SHP77 treated with DMSO at 0.1 percent for 48 hours (cell line): ENCODE measurements at regions not wholly inside any gene's neighbourhood (a gene's known extent, or its start where the extent isn't known, plus 50 kb on each side); places are given as distances from the start of the nearest gene placed in this dataset.

ENCODE experiments used
- DNase-seq: peaks from one replicate; lab custom pipeline; 2025; lab: John Stamatoyannopoulos, UW

GRCh38 chr13:65028101-65028500, 2202.0 kb downstream of the PCDH9 start:
- no peak for DNase-seq

GRCh38 chr13:65026505-65026904, 2203.6 kb downstream of the PCDH9 start:
- no peak for DNase-seq

DNA sequence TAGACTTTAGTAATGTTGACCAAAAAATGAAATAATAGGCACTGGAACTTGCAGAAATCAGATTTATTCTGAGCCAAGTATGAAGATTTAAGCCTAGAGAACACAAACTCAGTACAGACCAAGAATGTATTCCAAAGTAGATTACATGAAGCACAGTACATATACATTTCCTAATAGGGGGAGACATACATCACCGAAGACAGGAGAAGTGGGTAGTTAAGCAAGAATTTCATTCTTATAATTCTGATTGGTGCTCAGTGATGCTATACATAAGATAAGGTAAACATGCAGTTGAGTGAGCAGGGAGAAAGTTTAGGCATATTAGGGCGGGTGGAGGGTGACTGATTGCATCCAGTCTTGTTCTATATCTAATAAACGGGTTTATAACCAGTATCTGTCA, 2218.8 kb downstream of the PCDH9 start:
- DNase-seq: no peak

GRCh38 chr13:64997438-64997837, 2232.7 kb downstream of the PCDH9 start:
- DNase-seq: no peak

- no peak for DNase-seq
Measured at GRCh38 chr13:64993514-64994164, 2236.5 kb downstream of the PCDH9 start.

GRCh38 chr13:64992314-64992713, 2237.8 kb downstream of the PCDH9 start:
- no peak for DNase-seq

- DNase-seq: no peak
Measured at GRCh38 chr13:64985075-64985474, 2245.1 kb downstream of the PCDH9 start.

GRCh38 chr13:64962404-64962803, 2267.7 kb downstream of the PCDH9 start:
- no peak for DNase-seq

DNA sequence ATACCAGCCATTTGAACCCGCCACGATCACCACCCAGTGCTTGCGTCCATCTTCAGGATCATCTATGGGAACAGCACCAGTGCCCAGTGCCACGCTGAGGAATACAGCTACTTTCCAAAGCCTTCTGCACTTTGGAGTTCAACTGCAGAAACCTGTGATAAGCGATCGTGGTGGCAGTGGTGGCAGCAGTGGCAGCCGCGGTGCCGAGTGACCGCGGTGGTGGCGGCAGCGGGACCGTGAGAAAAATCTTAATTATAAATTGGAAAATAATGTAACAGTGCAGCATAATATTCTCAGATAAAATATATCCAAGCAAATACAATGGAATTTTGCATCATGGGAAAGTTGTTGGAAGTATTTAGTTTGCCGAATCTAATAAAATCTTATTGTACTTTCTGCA, 2270.9 kb downstream of the PCDH9 start:
- DNase-seq: no peak

DNA sequence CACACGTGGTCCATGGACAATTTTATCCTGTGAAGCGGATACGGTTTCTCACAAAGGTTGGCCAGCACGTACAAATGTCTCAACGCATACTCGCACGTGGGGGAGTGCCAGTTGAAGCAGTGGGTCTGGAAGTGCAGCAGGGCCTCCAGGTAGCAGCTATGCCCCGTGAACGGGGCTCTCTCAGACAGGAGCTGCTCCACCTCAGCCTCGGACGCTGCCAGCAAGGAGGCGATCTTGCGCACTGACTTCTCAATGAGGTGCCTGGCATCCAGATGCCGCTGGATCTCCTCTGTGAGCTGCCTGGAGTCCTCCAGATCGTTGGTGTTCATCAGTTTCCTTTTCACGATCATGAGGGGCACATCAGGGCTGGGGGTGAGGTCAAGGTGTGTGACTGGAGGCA, 2272.0 kb downstream of the PCDH9 start:
- DNase-seq: no peak

GRCh38 chr13:64938660-64939059, 2291.5 kb downstream of the PCDH9 start:
- no peak for DNase-seq

- no peak for DNase-seq
Measured at GRCh38 chr13:64937302-64937701, 2292.8 kb downstream of the PCDH9 start.

DNA sequence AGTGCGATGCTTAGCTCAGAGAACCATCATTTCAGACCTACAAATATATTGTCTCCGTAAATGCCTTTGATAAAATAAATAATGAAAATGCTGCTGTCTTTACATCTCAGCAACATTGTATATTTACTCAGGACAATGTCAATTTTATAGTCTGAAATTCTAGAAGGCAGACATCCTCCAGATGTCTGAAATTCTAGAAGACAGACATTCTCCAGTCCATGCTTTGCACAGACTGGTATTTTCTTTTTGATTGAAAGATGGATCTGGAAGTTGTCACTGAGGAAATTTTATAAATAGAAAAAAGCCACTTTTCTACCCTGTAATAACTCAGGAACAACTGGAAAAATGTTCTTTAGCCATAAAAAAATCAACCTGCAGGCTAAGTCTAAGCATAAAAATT, 2293.3 kb downstream of the PCDH9 start:
- DNase-seq: no peak

- DNase-seq: no peak
Measured at GRCh38 chr13:64935441-64935840, 2294.7 kb downstream of the PCDH9 start.

- DNase-seq: no peak
Measured at GRCh38 chr13:64934569-64935362, 2295.4 kb downstream of the PCDH9 start.

DNA sequence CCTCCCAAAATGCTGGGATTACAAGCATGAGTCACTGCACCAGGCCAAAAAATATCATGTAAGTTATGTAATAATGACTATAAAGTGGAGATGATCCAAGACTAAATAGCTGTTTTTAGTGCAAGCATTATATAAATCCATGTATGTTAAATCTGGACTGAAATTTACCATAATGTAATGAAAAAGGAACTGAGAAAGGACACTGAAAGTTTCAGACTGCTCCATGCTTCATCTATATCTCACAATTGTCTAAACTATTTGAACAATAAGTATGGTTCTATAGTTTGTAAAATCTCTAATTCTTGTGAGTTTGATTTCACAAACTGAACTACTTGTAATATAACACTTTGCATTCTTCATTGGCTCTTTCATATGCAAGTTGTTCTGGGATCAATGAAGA, 2299.5 kb downstream of the PCDH9 start:
- DNase-seq: no peak

DNA sequence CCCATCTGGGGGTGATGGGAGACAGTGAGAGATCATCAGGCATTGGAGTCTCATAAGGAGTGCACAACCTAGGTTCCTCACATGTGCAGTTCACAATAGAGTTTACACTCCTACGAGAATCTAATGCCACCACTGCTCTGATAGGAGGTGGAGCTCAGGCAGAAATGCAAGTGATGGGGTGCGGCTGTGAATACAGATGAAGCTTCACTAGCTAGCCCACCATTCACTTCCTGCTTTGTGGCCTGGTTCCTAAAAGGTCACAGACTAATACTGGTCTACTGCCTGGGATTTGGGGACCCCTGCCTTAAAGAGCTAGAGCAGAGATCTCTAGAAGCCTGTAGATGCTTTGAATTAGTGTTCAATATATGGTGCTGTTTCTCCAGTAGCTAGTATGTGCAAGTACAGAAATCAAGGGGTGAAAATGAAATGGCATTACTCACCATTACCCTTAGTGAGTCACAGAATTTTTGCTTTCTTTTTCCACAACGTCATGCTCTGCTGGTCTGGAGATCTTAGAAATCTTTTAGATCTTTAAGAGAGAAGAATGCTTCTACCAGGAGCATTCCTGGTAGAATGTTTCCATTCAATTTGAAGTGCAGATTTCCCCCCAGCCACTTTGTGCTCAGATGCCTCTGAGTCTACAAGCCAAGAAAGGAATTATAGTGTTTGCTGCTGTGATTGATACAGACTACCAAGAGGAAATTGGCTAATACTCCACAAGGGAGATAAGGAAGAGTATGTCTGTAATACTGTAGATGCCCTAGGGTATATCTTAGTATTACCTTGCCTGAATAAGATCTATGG, 2301.2 kb downstream of the PCDH9 start:
- no peak for DNase-seq

- DNase-seq: no peak
Measured at GRCh38 chr13:64925727-64926126, 2304.4 kb downstream of the PCDH9 start.

GRCh38 chr13:64925284-64925683, 2304.9 kb downstream of the PCDH9 start:
- no peak for DNase-seq

DNA sequence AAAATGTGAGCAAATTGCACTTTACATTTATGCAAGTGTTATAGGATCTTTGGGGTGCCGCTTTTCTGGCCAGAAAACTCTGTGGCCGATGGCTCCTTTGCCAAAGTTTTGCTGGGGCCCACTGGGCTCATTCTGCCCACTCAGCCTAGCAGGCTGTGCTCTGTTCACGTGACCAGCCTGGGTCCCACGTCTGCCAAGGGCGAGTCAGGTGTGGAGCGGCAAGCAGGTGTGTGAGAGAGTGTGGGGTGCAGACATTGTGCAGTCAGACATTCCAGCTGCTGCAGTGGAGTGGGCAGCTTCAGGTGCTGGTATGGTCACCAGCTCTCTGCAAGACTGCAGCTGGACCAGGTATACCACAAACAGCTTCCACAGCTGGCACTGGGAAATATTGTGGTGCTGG, 2305.7 kb downstream of the PCDH9 start:
- no peak for DNase-seq

GRCh38 chr13:64917566-64917965, 2312.6 kb downstream of the PCDH9 start:
- no peak for DNase-seq

DNA sequence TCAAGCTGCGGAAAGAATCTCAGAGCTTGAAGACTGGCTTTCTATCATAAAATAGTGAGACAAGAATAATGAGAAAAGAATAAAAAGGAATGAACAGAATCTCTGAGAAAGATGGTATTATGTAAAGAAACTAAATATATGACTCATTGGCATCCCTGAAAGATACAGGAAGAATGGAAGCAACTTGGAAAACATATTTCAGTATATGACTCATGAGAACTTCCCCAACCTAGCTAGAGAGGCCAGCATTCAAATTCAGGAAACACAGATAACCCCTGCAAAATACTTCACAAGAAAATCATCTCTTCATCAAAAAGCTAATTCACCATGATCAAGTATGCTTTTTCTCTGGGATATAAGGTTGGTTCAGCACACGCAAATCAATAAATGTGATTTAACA, 2318.0 kb downstream of the PCDH9 start:
- DNase-seq: no peak

- DNase-seq: no peak
Measured at GRCh38 chr13:64910096-64910495, 2320.0 kb downstream of the PCDH9 start.
